GM19043 (cell line): ENCODE measurements at regions not wholly inside any gene's neighbourhood (a gene's known extent, or its start where the extent isn't known, plus 50 kb on each side); places are given as distances from the start of the nearest gene placed in this dataset.
"Not testable (repeated sequence)": the region's sequence is repeated elsewhere in the genome, so short reads cannot be mapped to it uniquely, and the experiment has no call there.

Experiments
- ATAC-seq: cut with Tn5 transposase; IDR thresholded peaks from one replicate; pipeline ENCODE4 v1.9.1; 2021; ENCODE audit warnings: low read depth; ENCODE audit not compliant: unreplicated experiment

DNA sequence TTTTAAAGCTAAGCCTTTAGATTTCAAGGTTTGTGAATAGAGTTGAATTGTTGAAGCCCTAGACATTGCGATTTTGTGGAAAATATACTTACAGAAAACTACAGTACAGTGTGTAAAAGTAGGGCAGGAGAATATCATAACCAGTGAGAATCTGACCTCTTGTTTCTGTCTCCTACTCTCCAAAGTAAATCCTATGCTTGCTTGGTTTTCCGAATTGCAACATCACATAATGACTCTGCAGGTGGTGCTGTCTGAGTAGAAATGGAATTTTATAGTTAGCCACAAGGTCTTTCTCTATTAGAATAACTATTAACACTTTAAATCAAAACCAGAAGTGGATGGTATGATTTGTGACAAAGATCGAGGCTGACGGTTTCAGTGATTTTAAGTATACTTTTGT, 505.6 kb downstream of the RAPGEF2 start:
- no peak for ATAC-seq

- ATAC-seq = no peak
These were observed 529.2 kb downstream of the RAPGEF2 start for GRCh38 chr4:159632031-159632430.

DNA sequence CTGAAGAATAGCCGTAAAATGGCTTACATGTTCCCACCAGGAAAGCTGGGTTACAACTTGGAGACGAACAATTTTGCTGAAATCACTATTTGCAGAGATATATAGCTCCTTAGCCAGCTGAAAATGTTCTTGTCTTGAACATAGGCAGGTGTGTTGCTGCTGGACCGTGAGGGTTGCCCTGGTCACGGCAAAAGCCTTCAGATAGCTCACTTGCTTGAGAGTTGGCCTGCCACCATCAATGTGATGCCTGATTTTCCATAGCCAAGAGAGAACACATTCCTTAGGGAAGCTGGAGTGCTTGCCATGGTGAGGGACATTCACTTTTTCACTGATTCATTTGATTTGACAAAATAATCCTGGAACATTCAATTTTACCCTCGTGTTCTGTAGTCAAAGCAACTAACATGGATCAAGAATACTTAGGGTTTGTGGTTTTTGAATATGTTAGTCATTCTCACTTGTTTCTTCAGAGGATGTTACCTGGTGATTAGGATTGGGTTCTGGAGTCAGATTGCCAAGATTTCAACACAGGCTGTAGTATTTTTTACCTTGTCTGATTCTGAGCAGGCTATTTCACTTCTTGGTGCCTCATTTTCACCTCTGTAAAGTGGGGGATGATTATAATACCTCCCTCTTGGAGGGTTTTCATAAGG, 536.9 kb downstream of the RAPGEF2 start:
- ATAC-seq = no peak

DNA sequence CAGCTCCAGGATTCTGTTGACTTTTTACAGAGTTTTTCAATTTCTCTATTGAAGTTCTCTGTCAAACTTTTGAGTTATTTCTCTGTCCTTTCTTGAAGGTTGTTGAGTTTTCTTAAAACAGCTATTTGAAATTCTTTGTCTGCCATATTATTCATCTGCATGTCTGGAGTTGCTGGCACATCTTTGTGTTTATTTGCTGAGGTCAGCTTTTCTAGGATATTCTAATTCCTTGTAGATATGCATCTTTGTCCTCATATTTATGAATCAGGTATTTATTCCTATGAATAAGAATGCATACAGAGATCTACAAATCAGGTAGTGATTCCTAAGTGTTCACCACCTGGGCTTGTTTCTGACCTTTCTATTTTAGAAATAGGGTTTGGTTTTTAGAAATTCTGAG, 546.4 kb downstream of the RAPGEF2 start:
- no peak for ATAC-seq

DNA sequence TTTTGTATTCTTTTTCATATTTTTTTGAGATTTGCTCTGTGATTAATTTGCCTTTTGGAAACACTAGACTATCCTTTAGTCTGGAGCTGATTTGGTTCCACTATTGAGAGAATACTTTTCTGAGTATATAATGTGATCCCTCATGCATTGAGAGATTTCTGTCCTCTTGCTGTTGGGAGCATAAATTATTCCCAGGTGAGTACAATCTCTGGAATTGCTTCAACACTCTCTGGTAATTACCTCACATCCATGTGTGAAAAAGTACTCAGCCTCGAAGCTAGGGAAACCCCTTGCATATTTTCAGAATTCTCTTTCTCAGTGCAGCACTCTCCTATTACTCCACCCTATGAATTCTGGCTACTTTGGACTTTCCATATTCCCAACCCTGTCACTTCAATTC, 550.0 kb downstream of the RAPGEF2 start:
- ATAC-seq = no peak

- ATAC-seq = no peak
These were observed 552.7 kb downstream of the RAPGEF2 start for GRCh38 chr4:159655547-159655946.

- no peak for ATAC-seq
These were observed 566.2 kb downstream of the RAPGEF2 start for GRCh38 chr4:159669094-159669493.

DNA sequence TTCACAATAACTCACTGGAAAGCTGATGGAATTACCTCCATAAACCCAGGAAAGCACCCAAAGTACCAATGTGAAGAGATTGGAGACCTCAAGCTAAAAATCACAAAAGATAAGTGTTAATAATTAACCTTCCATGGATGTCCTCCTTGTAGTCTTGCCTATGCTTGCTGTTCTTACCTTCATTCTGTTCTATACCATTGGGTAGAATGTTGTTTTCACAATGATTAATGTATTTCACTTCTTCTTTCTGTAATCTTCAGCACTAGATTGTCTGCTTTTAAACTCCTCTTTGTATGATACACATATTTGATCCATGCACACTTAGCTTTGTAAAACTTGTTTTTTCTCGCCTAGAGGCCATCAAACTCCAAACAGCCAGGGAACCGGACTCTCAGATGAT, 570.3 kb downstream of the RAPGEF2 start:
- ATAC-seq = no peak

- no peak for ATAC-seq
These were observed 571.4 kb downstream of the RAPGEF2 start for GRCh38 chr4:159674241-159674640.

DNA sequence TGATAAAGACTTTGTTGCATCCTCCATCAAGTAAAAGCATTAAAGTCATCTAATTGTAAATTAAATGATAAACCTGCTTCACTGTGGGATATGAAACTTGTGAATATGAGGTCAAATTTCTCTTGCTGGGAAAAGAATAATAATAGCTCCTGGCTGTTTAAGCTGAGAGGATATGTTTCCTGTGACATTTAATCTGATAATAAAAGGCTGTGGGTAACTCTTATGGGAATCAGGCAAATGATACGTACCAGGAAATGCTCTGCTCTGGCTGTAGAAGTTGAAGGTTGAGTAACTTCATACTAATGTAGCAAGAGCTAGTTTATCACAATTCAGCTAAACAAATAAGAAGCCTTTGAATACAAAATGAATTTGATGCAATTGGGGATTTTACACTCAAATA, 574.6 kb downstream of the RAPGEF2 start:
- no peak for ATAC-seq

DNA sequence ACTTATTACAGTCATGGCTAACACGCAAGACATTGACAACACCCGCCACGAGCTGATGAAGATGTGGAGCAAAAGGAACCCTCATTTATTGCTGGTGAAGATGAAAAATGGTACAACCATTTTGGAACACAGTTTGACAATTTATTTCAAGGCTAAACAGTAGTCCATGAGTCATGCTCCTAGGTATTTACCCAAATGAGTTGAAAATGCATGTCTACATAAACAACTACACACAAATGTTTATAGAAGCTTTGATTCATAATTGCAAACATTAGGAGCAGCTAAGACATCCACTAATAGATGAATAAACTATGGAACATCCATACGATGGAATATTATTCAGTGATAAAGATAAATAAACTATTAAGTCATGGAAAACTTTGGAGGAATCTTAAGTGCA, 580.1 kb downstream of the RAPGEF2 start:
- ATAC-seq = no peak

DNA sequence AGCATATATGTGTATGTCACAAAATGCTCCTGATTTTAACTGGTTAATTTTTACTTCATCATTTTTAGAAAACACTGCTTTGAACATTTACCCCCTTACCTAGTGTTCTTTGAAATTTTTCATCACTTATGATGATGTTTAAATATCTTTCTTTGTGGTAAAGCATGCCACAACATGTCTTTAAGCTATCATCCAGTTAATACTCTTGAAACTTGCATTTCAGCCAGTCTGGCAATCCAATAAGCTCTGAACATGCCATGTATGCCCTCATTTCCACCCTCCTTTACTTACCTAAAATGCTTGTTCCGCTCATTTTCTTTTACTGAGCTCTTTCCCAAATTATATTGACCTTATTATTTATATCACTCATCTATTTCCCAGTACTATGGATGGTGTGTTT, 581.2 kb downstream of the RAPGEF2 start:
- no peak for ATAC-seq

GRCh38 chr4:159685340-159686092, 582.6 kb downstream of the RAPGEF2 start:
- no peak for ATAC-seq

DNA sequence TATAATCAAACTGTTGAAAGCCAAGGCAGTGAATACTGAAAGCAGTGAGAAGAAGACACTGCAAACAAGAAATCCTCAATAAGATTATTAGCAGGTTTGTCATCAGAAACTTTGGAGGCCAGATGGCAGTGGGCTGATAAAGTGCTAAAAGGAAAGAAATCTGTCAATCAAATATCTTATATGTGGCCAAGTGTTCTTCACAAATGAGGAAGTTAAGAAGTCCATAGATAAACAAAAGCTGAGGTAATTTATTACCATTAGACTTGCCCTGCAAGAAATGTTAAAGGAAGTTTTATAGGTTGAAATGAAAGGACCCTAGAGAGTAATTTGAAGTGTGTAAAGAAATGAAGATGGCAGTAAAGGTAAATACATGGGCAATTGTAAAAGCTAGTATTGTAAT, 586.6 kb downstream of the RAPGEF2 start:
- no peak for ATAC-seq

DNA sequence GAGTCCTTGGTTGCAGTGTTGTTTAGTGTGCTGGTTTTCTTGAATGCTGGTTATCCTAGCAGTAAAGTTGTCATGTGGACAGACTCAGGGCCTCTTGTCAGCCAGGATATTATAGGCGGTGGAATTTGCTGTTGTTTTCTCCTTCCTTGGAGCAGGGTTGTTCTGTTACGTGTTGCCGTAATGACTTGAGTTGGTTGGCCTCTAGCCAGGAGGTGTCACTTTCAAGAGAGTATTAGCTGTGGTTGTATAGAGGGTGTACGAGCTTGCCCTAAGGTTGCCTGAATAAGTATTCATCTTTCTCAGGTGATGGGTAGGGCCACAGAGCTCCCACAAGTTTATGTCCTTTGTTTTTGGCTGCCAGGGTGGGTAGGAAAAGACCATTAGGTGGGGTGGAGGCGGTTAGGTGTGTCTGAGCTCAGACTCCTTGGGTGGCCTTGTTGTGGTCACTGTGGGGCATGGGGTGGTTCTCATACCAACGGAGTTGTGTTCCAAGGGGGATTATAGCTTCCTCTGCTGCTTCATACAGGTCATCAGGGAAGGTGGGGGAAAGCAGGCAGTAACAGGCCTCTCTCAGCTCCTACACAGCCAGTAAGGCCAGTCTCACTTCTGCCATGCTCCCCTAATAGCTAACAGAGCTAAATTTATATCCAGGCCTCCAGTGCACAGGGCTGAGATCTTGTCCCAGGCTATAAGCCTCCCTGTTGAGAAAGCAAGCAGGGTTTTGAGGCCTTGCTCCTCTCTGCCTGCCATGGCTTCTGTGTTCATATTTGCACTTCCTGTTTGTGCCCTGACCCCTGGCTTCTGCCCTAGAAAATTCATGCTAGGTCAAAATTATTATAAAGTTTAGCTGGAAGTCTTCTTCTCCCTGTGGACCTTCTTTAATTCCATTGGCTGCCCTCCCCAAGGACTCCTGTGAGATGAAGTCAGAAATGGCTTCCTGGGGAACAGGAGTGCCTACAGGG, 594.7 kb downstream of the RAPGEF2 start:
- no peak for ATAC-seq

GRCh38 chr4:159698336-159698735, 595.5 kb downstream of the RAPGEF2 start:
- no peak for ATAC-seq

GRCh38 chr4:159702200-159702599, 599.3 kb downstream of the RAPGEF2 start:
- ATAC-seq = no peak

- ATAC-seq = no peak
These were observed 602.5 kb downstream of the RAPGEF2 start for GRCh38 chr4:159705334-159705733.

DNA sequence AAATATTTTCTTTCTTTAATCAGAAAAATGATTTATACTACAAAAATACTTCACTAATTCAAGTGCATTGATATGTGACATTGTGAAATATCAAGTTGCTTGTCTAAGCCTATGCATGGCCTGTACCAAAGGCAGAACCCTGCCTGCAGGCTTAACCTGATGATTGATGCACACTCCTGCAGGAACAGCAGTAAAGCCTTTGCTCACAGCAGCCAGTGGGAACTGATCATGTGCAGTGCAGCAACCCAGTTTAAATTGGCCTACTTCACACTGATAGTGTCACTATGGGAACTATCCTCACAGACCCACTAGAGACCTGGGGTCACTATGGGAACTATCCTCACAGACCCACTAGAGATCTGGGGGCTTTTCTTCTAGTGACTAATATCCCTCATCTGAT, 603.8 kb downstream of the RAPGEF2 start:
- no peak for ATAC-seq

- ATAC-seq = not testable (repeated sequence)
These were observed 612.3 kb downstream of the RAPGEF2 start for GRCh38 chr4:159715180-159715579.

DNA sequence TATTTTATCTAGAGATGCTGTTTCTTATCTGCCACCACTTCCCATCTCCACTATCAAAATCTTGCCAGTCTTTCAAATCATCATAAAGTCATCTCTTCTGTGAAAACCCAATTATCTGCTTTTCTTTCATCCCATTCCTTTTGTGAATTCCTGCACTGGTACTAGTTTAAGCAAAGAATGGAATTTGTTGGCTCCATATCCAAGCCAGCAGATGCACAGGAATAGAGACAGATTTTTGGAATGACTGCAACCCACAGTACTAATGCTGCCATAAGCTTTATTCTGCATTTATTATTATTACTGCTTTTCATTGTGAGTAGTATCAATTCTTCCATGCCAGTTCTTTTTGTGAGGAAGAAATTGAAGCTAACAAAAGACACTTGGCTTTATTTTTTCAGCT, 616.7 kb downstream of the RAPGEF2 start:
- no peak for ATAC-seq
